H1 (cell line): ENCODE measurements at regions not wholly inside any gene's neighbourhood (a gene's known extent, or its start where the extent isn't known, plus 50 kb on each side); places are given as distances from the start of the nearest gene placed in this dataset.

Experiments used
- BCL11A ChIP-seq, 2 experiments: IDR thresholded peaks; one replicate each; pipeline ENCODE4 v1.6.1; 2011; ENCODE audit warnings: low read depth in 2 of 2, low read length in 2 of 2, mild to moderate bottlenecking in 2 of 2
- CBX5 ChIP-seq: fragments of 300-800, 300-1000 bp; sonication (generic); IDR thresholded peaks from 2 replicates; pipeline ENCODE4 v1.7.1; 2016; ENCODE audit warnings: antibody characterized with exemption, low read length, low read depth
- CHD2 ChIP-seq: IDR thresholded peaks from 2 replicates; pipeline ENCODE4 v1.6.1; 2012; ENCODE audit warnings: low read length, improper control_type of control experiment
- E2F6 ChIP-seq: IDR thresholded peaks from 2 replicates; pipeline ENCODE4 v1.6.1; 2012; ENCODE audit warnings: inconsistent platforms
- SUZ12 ChIP-seq: fragments of 200-600 bp; sonication (generic); IDR thresholded peaks from 2 replicates; pipeline ENCODE4 v1.6.1; 2012; ENCODE audit warnings: mild to moderate bottlenecking, inconsistent platforms, low read length, moderate library complexity, mixed read lengths

- no peak for TF ChIP-seq E2F6
- TF ChIP-seq CHD2 = no peak
- TF ChIP-seq CBX5 = no peak
- no peak for TF ChIP-seq SUZ12
- TF ChIP-seq BCL11A (IDR thresholded peaks at IDR 0.05; ENCODE audit: low read depth in 2 of 2, low read length in 2 of 2) = no peak
These were observed 1021.5 kb downstream of the PCDH9 start (continued) for GRCh38 chr13:66208589-66208988.
